Activated T-helper 9 cell treated with anti-CD3 and anti-CD28 coated beads, Interleukin-2, amount 50 U/mL, for 16 hours (primary cell): ENCODE measurements at regions not wholly inside any gene's neighbourhood (a gene's known extent, or its start where the extent isn't known, plus 50 kb on each side); places are given as distances from the start of the nearest gene placed in this dataset.

ENCODE experiments used
- DNase-seq: peaks from one replicate; pipeline ENCODE4 v3.0.0-alpha.2; 2020; ENCODE audit warnings: low read depth

DNA sequence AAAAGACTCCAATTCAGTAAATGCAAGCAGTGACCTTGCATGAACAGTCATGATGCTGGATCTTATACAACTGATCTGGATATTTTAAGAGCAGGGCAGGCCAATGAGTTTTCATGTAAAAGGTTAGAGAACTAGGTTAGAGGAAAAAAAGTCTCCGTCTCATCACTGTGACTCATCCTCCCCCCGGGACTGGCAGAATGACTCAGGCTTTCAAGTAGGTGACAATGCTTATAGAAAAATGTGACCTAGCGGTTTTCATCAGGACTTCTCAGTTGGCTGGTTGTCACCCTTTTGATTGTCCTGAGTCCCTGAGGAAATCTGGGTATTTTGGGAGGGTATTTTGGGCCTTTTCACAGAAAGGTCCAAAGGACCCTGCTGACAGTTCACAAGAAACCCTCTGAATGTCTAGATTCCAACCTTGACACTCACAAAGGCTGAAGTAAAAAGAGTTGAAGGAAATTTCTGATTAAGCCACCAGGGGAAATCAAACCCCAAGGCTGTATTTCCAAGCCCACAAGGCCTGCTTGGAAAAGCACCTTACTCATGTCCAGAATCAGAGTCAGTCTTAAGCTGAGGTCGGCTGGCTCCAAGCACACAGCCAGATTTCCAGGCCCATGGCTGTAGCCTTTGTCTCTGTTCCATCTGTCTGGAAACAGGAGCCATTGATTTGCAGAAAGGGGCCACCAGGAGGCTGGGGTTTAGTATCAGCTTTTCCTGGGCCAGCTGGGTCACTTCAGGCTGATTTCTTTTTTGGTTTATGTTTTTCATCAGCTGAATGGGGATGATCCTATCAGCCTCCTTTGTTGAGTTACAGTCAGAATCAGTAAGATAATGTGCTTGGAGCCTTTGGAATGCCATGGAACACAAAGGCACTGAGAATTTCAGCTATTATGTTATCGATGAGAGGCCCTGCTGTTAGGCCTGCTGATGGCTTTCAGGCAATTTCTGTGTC, 226.4 kb upstream of the HABP2 start:
- no peak for DNase-seq

DNA sequence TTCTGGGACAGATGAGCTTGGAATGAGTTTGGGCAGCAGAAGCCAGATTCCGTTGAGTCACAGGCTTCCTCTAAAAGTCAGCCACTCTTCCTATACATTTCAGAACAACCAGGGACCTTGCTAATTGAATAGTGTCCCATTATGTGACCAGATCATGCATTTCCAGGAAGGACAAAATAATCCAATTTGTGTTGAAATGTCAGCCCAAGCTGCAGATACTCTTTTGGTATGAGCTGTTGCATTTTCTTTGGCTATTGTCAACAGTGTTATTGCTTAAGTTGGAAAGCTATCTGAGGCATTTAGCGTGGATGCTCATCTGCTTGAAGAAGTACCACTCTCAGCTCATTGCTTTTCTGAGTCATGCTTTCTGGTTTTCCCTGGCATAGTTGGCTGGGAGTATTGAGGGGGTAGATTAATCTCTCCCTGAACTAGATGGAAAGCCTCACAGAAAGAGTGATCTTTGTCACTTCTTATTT, 223.7 kb upstream of the HABP2 start:
- DNase-seq, result no peak

DNA sequence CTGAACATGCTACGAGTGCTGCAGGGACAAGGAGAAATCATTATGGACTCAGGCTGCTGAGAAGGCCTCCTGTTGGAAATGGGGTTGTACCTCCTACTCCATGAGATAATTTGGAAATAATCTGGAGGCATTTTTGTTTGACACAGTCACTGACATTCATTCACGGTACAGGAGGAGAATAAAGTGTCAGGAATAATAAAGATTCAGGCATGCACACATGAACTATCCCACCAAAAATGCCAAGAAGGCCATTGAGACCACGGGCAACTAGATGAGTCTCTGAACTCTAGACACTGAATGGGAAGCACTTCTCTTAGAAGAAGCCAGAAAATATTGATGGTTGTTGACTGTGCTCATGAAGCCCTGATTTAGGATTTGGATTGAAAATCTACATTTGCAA, 220.9 kb upstream of the HABP2 start:
- no peak for DNase-seq

DNA sequence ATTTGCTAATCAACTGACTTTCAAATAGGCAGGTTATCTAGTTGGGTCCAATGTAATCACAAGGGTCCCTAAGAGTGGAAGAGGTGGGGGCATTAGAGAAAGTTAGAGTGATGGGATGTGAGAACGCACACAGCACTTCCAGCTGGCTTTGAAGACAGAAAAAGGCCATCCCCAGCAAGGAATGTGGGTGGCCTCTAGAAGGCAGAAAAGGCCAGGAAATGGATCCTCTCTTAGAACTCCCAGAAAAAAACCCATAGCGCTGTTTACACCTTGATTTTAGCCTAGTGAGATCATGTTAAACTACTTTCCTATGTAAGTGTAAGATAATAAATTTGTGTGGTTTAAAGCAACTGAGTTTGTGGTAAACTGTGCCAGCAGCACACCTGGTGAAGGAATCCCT, 219.5 kb upstream of the HABP2 start:
- no peak for DNase-seq

DNA sequence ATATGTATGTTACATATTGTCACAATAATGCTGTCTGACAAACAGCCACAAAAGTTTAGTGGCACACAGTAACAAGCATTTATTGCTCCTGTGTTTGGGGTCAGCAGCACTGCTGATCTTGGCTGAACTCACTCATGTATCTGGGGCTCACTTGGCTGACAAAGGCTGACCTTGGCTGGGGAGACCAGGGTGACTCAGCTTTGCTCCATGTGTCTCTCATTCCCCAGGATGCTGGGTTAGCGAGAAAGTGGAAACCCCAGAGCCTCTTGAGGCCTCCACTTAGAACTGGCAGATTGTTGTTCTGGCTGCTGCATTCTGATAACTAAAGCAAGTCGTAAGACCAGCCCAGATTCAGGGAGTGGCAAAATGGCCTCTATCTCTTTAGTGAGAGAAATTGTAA, 217.3 kb upstream of the HABP2 start:
- DNase-seq, result no peak

DNA sequence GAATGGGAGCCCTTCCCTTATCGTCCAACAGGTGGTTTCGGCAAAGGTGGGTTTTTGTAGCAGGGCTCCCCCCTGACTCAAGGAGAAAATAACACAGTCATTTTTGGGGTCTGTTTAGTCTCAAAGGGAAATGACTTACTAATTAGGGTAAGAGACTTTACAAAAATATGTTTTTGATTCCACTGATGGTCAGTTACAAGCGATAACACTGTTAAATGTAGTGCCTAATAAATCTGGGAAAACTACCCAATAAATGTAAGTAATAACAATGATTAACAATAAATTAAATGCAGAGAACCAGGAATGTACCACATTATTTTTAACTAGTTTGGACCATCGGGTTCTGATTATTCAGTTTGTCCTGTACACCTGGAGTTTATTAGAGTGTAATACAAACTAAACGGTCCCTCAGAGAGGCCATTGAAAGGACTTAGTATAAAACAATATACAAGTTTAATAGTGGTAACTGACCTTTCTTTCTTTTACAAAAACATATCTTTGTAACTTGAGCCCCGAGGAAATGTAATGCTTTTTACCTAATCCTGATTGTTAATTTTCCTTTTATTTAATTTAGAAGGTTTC, 216.2 kb upstream of the HABP2 start:
- no peak for DNase-seq

DNA sequence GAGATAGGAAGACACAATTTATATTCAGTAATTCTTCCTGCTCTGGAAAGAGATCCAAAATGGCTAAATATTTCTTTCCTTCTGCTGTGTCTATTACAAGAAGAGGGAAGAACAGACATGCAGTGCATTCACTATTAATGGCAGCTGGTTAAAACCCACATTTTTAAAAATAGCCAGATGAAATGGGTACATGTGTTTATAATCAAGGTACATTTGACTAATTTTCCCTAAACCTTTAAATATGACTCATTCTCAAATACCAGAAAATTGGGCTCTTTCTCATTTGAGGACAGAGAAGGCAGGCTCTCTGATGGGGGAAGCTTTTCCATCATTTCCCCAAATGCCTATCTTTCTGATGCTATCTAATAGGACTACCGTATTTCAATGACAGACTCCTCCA, 215.7 kb upstream of the HABP2 start:
- DNase-seq, result no peak

DNA sequence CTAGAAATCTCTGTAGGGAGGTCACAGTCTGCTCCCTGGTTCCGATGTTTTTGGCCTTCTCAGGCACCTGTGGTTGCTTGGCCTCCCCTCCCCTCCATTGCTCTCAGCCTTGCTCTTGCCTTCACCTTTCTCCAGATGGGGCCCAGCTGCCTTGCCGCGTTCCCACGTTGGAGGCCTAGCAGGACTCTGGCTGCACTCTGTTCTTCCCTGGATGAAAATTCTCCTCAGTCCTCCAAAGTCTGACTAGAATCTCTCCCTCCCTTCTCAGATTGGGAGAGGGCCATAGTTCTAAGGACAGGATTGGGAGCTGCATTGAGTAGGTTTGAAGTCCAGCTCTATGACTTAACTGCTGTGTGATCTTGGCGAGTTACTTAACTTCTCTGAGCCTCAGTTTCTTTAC, 213.7 kb upstream of the HABP2 start:
- no peak for DNase-seq

DNA sequence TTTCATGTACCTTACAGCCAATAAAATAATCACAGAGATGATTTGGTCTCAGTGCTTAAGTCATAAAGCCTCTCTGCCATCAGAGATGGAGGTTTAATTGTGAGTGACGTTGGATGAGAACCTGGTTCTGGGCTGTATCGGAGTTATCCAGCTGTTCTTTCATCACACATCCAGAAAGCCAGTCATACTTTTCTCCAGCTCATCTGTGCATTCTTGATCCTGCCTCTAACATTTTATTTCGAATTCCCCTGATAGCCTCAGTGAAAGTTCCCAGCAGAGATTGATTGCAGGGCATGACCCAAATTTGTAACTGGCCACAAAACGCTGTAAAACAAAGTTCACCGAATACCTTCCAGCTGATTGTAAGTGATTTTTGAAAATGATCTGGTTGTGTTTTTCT, 212.6 kb upstream of the HABP2 start:
- DNase-seq, result no peak

DNA sequence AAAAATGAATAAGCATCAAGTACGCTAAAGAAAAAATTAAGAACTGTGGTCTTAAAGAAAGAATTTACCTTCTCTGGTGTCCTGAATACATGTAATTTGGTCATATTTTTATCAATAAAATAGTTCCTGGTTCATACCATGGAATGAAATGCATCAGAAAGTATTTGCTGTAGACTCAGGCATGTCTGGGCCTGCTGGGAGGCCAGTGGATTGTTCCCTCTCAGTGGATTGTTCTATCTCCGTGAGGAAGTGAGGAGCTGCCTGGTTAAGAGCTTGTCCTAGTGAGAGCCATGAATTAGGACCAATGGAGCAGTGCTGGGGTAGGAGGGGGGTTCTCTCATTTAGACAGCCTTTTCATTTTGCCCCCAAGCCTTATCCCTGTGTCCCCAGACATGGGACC, 211.7 kb upstream of the HABP2 start:
- no peak for DNase-seq

DNA sequence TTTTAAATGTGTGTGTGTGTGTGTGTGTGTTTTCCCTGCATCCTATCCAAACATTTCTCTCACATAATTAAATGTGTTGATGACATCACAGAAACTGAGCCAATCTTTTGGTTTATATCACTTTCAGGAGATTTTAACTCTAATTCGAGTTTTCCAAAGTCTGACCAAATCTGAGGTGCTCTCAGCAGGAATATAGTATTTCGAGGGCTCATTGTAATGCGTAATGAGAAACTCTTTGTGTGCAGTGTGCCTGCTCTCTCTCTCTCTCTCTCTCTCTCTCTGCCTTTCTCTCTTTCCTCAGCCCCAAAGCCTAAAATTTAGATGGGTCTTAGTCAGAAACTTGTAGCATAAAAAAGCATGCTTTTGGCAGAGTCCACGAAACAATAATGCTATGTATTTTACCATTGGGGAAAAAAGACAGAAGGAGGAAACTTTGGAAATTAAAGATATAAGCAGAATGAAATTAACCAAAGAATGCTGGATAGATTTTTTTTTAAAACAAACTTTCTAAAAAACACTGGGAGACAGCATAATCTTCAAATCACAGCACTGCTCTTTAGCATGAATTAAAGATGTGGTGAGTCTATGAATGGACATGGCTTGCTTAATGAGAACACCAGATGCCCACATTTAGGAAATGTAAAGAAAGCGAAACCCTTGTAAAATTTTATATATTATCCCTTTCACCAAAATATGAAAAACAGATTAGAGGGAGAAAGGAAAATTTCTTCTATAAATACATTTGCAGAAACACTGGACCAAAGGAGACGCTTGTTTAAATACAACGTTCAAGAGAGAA, 206.8 kb upstream of the HABP2 start:
- DNase-seq, result no peak

DNA sequence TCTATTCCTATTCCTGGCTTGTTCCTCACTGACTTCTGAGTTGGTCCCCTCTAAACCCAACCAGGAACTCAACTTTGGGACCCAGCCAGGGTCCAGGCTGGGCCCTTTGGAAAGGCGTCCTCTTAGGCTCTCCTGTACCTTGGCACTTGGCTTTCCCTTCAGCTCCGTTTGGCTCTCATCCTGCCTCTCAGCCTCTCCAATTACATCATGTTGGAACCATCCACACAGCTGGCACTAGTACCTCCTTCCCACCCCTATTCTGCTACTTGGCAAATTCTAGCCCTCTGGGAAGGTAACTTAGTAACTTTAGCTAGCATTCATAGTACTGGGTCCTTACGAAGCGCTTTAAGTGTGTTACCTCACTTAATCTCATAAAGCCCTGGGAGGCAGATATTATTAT, 205.3 kb upstream of the HABP2 start:
- DNase-seq, result no peak

DNA sequence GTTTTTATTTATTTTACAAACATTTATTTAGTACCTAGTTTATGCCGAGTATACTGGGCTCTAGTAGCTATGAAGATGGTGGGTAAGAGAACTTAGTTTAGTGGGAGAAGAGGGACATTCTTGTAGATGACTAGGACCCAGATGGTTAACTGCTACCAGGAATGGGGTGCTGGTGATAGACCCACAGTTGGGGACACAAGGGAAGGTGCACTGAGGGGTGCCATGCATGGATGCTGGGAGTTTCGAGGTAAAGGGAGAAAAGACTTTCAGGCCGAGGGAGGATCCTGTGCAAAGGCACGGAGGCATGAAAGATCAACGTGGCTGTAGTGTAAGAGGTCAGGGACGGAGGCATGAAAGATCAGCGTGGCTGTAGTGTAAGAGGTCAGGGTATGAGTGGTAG, 204.2 kb upstream of the HABP2 start:
- DNase-seq, result no peak

DNA sequence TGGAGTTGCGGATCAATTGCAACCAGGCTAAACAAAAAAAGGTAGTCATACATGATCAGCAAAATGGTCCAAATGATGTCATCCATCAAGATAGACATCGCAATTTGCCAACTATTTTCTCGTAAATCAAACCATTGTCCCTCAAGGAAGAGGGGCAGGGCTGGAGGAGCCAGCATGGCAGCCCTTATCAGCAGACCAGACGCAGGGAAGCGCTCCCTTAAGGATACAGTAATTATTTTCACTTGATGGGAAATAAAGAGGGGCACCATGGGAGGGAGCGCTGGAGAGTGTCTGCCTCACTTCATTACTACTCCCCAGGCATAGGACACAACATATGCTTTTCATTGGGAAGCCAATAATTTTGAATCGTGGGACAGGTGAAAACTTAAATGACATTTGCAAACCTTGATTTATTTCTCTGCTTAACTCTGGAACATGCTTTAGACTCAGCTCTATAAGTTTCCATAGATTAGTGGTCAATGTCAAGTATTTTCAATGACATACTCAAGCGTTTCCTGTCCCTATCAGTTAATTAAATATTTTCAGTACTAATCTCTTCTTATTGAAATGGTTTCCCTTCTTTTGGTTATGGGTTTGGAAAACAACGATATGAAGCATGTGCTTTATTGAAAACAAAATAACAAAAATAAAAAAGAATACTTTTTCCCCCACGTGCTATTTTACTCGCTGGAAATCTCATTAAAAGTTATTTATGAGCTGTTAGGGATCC, 202.4 kb upstream of the HABP2 start:
- no peak for DNase-seq

DNA sequence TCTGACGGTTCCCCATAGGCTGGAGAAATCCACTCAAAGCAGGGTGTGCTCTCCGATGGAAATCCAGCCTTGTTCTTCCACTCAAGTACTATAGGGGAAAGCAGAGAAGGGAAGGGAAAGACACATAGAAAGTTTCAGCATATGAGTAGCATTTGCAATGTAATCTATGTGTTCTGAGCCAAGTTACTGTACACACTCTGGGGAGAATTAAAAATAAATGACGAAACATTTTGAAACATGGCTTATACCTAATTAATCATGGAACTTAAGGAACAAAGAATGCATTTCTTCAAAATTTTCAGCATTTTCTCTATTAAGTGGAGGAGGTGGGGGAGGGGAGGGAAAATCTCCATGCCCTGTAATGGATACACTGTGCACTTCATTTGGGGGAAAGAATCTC, 198.1 kb upstream of the HABP2 start:
- no peak for DNase-seq

DNA sequence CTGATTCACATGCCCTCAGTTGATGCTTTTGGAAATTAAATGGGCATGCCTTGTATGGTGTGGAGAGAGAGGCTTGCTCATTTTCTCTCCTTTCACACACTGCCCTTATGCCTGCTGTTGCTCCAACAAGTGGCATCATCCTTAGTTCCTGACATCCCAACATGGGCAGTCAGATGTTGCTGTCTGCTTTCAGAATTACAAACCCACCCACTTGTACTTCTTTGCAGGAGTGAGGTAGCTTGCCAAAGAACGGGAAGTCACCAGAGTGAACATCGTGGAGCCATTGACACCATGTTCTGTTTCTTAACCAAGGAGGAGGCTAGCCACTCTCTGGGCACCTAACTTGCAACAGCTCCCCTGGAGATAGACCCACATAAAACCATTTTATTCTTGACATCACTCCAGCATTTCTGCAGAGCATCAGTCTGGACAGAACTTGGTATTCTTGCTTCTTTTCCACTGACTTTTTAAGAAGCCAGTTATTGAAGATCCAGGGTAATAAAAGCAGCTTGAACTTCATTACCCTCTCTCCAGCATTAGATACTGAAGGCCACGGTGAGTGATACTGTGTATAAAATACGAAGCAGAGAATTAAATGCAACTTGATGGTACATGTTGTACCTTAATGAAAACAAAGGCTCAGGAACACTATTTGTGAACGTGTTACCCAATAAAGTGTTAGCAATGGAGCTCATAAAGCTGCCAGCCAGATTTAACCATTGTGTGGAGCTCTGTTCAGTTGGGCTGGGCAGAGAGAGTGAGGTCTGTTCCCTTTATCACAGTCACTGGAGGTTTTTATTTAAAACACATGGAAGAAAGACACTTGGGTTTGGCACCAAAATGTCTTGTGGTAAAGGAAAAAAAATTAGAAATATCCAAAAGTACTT, 195.8 kb upstream of the HABP2 start:
- no peak for DNase-seq

DNA sequence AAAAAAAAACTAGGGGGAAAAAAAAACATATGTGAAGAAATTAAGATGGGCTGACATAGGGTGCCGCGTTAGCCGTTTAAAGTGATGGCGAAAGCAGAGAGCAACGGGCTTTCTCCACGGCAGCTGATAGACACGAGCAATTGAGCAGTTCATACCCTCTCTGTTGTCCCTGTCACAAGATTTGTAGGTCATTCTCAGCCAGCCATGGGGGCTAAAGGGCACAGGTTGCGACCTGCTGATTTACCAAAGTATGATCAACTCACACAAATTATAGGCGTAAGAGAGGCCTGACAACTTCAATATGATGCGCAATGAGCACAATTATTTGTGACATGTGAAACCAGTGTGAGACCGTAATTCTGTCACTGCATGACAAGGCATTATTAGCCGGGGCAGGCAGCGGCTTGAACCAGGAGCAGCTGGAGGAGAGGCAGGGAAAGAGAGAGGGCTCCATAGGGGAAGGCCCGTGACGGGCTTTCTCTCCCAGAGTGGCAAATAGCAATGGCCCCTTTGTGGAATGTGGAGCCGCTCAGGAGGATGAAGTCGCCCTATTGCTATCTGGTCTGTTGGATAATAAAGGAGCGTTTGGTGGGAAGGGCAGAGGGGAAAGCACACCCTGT, 195.1 kb upstream of the HABP2 start:
- DNase-seq, result no peak

DNA sequence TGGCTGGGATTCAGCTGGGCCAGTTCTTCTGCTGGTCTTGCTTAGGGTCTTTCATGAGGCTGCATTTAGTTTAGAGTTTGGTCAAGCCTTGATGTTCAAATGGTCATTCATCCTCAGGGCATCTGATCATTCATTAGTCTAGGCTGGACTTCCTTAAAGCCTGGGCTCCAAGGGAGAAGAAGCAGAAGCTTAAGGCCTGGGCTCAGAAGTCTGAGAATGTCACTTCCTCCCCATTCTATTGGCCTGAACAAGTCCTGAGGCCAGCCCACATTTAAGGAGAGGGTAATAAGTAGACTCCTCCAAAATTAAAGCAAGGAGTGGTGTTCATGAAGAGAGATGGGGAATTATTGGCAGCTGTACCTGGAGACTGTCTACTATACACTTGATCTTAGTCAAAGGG, 193.2 kb upstream of the HABP2 start:
- no peak for DNase-seq

DNA sequence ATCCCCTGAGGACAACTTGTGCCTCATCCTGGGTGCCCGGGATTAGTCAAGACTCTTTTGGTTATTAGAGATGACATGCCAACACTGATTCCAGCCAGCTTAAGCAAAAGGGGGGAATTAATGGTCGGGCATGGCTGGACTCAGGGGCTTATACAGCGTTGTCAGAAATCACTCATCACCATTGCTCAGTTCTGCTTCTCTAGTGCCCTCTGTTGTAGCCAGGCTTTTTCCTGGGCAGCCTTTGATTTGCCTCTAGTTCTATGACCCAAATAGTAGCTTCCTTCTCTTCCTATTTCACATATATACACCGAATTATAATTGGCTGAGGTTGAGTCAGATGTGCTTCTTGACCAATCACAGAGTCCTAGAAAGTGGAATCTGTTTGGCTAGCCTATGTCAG, 192.0 kb upstream of the HABP2 start:
- DNase-seq, result no peak

DNA sequence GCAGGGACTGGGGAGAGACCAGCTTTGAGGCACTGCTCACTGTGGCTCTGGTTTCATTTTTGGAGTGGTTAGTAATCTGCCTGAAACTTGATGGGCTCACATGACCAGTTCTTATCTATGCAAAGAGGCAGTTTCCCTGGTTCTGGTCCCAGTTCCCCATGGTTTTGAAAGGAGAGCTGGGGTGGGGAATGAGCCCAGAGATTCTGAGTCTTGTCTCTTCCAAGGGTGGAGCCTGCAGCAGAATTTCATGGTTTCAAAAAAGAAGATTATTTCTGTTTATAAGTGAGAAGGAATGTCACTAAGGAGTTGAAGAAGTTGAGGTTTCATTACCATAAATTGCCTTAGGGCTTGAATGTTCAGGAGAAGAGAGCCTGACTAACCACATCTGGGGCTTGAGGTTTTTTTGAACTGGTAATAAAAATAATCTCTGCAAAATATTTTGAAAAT, 190.2 kb upstream of the HABP2 start:
- DNase-seq, result no peak

DNA sequence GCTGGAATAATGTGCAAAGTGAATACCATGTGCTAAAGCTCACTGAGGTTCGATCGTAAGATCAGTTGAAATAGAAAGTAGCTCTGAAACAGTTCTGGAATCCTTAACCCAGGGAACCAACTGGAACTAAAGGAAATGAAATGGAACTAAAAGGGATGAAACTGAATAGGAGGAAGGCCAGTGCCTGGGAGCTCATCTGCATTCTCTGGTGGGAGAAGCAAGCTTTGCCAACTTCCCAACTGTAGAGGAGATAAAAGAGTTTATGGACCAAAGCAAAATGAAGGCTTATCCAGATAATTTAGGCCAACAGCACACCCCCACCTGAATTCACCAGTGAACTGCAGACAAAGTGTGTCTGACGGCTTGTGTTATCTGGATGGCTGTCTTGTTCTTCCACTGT, 188.6 kb upstream of the HABP2 start:
- DNase-seq, result no peak
